GM21367 (cell line): ENCODE measurements at regions not wholly inside any gene's neighbourhood (a gene's known extent, or its start where the extent isn't known, plus 50 kb on each side); places are given as distances from the start of the nearest gene placed in this dataset.

Experiments
- ATAC-seq: cut with Tn5 transposase; IDR thresholded peaks from one replicate; pipeline ENCODE4 v1.9.1; 2021; ENCODE audit not compliant: unreplicated experiment

DNA sequence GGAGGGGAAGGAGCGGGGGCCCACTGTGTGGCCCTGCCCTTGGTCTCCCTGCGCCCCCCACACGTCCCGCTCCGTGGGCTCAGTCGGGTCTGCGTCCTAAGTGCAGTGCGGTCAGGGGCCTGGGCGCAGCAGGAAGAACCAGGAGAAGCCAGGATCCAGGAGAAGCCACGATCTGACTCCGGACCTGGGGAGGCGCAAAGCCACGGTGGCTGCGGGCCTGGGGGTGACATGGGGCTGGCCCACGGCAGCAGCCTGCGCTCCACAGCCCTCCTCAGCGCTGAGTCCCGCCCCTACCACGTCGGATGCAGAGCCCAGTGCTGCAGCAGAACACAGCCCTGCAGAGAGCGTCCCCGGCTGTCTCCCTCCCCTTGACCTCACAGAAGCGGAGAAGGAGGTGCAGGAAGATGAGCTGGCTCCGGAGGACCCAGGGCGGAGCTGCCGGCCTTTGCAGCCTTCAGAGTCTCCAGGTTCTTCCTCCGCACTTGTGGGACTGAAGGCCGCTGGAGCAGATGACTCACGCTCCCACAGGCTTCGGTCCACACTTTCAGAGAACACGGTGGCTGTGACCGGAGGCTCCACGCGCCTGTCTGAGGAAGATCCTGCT, 589.2 kb upstream of the SALL3 start:
- ATAC-seq: no peak

DNA sequence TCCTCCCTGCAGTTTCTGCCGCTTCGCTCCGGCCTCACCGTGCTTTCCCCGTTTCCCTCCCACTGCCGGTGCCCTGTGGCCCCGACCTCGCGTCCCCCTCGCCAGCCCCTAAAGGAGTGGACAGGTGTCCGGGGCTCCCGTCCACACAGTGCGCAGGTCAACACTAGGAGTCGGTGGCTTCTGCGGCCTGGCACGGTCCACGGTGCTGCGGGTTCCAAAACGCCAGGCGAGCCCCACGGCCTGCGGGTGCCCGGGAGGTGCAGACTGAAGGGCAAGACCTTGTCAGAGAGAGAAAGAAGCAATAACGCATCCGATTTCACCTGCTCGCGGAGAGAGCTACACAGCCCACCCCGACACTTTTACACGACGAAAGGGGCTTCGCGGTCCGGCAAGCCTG, 588.7 kb upstream of the SALL3 start:
- no peak for ATAC-seq

DNA sequence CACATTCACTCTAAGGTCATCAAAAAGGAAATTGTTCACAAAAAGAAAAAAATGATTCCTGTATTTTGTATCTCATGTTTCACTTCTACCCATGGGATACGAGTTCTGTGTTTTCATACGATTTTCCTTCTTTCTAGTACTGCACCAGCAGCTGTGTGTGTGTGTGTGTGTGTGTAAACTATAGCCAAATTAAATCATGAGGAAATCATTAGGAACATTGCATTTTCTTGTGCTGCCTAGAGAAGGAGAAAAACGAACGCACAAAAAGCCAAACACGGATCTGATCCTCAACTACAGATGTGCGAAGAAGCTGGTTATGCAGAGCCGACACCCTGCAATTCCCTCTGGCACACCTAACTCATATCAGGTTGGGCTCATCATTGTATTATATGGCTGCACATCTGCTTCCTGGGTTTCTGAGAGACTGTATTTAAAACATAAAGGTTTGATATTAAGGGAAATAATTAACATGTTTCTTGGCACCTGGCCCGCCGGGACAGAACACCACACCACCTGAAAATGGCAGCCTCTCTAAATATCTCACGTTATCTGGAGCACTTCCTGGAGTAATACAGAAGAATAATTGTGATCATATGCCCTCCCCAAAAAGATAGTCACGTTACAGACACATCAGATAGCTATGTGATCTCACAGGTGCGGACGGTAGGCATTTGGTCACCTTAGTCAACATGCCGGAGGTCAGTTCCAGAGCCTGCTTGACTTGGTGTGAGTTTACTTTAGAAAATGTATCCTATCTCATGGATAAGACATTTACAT, 586.3 kb upstream of the SALL3 start:
- no peak for ATAC-seq

DNA sequence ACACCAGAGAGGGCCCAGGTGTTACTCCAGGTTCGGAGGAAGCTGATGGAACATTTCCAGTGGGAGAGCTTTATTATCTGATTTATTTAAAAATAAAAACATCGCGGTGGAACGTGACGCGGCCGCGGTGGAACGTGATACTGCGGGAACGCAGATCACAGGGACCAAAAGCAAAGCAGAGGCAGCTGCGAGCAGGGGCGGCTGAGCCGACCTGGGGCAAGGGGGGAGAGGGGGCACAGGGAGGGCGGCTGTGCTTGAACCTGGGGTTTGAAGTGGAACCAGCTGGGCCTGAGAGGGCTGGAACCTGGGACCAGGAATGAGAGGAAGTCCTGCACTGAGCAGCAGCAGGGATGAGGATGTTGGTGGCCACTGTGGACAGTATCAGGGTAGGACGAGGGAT, 583.5 kb upstream of the SALL3 start:
- ATAC-seq: no peak

DNA sequence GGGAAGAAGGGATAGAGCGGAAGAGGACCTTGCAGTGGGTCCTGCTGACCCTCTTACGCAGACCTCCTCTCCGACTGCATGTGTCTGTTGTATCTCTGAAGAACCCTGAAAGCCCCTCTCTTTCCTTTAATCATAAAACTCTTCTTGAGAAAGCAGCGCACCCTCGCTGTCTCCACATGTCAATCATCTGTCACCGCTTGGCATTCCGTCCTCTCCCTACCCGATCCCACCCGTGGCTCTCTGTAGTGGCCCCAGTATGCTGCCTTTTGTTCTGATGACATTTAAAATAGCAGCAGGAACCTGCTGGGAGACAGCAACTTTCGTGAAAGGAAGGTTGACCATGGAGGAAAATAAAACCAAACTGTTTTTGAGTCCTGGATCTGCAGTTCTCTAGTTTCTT, 582.9 kb upstream of the SALL3 start:
- ATAC-seq: no peak

DNA sequence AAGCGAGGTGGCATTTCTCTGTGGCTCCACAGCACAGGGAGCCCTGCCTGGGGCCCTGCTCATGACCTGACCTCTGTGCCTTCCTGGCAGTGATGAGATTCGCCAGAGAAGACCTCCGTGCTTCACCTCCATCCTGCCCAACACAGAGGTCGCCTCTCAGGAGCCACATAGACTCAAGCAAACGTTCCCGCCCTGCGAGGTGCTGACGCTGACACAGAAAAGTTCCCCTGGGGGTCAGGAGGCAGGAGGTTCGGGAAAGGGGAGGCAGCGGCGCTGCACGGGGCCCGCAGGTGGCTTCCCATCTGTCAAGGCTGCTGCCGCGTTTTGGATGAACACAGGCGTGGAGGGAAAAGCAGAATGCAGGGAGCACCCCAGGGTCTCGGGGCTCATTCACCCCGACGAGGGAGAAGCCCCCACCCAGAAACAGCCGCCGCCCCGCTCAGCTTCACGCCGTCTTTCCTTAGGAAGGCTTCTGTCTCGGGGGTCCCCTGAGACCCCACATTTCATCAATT, 579.6 kb upstream of the SALL3 start:
- no peak for ATAC-seq

DNA sequence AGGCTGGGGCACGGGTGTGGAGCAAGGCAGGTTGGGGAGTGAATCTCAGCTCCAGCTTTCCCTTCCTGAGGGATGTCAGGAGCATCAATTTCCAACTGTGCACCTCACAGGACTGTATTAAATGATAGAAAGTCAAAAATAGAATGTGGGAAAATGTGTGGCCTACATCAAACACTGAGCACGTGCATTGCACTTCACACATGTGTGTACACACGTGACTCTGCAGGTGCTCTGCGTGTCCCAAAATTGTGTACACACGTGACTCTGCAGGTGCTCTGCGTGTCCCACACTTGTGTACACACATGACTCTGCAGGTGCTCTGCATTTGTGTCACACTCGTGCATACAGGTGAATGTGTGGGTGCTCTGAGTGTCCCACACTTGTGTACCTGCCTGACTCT, 577.2 kb upstream of the SALL3 start:
- ATAC-seq: no peak

DNA sequence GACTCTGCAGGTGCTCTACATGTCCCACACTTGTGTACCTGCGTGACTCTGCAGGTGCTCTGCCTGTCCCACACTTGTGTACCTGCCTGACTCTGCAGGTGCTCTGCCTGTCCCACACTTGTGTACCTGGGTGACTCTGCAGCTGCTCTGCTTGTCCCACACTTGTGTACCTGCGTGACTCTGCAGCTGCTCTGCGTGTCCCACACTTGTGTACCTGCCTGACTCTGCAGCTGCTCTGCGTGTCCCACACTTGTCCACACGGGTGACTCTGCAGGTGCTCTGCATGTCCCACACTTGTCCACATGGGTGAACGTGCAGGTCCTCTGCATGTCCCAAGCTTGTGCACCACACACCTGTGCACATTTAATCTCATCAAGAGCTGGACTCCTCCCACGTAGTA, 576.7 kb upstream of the SALL3 start:
- ATAC-seq: no peak

DNA sequence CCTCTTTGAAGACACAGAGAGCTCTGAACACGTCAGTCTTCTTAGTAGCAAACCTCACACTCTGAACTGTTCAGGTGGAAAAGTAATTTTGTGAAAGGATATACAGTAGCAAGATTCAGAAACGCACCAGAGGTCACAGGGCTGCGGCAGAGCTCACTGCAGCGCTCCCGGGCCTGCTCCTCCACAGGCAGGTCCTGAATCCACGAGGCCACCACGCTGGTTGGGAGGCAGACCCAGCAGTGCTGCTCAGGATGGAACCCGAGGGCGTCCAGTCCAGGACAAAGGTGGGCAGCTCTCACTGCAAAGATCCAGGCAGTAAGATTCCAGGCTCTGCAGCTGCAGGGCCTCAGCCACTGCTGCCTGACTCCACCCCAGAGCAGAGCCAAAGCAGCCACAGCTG, 576.2 kb upstream of the SALL3 start:
- ATAC-seq: no peak

DNA sequence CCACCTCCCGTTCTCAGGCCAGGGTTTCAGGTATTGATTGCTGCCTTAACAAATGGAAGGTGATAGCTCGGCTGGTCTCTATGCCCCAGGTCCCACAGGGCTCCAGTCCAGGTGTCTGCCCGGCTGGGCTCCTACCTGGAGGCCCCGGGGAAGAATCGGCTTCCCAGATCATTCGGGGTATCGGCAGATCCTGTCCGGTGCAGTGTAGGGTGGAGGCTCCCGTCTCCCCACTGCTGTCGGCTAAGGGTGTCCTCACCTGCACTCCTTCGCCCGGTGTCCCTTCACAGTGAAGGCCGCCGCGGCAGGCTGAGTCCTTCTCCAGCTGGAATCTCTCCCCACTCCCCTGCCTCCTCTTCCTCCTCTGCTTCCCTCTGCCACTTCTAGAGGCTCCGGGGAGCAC, 573.9 kb upstream of the SALL3 start:
- ATAC-seq: no peak

DNA sequence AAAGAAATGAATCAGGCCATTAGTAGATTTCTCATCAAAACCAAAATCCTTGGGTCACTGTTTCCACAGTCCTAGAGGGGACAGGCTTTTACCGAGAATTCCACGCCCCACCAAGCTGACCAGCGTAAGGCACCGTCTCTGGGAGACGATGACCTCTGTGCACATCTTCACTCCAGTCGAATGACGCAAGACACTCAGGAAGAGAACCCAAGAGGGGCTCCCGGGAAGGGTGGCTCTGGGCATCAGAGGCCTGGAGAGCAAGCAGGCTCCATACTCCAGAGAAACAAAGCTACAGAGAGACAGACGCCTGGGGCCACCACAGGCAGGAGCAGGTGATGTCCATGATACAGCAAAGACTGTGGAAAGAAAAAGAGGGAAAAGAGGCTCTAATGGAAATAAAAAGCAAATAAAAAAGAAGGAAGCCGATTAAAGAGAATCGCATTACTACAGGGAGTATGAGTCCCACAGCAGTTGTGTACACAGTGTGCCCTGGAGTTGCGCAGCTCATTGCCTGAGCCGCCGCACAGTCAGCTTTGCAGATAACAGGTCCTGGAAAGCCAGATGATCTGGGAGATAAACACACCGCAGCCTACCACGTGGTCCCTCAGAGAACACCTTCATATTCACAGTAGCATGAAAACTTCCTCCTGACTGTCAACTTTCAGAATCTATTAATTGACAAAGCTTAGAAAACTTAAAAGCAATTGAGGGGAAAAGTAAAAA, 572.7 kb upstream of the SALL3 start:
- ATAC-seq: no peak

DNA sequence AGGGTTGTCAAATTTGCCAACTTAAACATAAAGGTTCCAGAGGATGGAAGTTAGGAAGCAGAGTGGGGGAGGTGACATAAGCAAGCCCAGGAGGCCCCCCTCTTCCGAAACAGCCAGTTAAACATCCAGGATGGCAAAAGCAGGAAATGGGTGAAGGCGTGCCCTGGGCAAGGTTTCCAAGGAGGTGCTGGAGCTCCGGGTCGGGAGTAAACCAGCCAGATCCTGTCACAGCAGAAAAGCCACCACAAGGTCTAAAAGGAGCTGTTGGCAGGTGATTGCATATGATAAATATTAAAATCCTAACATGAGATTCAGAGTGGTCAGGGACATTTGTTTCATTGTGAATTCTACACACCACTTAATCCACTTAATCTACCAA, 572.2 kb upstream of the SALL3 start:
- no peak for ATAC-seq

DNA sequence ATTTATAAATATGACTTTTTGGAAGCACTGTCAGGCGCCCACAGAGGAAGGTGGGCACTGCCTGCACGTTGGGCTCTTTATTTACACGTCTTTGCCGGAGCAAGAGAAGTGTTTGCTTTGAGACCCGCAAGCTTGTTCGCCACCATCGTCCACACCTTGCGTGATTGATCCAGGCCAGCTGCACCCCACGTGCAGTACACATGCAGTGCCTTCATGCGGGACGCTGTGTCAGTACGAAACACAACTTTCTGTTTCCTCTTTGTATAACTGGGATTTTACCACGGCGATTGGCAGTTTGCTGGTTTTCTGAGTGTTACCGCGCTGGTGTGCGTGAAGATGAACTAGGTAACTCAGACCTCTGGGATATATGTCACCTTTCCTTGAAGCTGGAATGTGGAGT, 571.0 kb upstream of the SALL3 start:
- no peak for ATAC-seq

DNA sequence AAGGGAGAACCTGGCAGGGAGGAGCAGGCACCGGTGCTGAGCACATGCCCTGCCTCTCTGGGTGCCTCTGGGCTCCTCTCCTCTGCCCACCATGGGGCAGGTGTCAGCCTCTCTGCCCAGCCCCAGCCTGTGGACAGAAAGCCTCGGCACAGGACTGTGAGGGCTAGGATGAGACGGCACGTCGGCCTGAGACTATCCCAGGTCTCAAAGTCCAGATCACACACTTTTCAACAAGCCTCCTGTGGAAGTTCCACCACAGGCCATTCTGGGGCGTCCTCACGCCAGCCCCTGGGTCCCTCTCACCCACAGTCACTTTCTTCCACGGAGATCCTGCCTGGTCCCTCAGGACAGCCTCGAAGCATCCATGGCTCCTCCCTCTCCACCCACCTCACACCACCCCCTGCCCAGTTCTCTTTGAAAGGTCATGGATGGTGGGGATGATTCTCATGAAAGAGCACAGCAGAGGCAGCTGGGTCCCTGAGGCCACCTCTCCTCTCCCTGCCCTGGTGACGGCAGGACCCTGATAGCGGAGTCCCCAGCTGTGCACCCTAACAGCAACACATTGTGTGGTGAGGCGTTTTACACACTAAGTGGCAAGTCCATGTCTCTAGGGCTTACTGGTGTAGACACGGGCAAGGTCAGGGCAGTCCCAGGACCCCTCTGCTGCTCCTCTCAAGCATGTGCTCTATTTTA, 569.4 kb upstream of the SALL3 start:
- ATAC-seq: no peak

DNA sequence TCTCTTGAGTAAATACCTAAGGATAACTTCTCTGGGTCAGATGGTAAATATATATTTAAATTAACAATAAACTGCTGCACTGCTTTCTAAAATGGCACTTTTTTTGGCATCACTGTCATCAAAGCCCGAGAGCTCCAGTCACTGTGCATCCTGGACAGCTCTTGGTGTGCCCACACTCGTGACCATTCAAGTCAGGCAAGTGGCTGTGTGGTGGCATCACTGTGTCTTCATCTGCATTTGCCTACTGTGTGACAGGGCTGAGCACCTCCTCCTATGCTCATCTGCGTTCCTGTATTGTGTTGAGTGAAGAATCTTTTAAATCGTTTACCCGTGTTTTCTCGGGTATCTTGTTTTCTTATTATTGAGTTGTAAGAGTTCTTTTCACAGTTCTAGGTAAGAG, 568.1 kb upstream of the SALL3 start:
- no peak for ATAC-seq

DNA sequence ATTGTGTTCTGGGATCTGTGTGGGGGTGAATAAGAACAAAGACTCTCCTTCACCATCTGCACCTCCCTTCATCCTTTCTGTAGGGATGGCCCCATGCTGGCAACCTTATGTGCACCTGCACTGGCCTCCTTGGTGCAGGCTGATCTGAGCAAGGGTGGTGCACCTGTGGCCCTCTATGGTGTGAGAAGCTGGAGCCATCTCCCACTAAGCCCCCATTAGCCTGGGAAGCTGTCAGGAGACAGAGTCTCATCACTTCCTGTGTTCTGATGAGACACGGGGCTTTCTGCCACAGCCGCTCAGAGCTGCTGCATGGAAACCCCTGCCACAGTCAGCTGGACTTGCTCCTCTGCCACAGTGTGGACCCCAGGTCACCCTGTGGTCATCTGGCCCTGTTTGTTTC, 565.3 kb upstream of the SALL3 start:
- ATAC-seq: no peak

DNA sequence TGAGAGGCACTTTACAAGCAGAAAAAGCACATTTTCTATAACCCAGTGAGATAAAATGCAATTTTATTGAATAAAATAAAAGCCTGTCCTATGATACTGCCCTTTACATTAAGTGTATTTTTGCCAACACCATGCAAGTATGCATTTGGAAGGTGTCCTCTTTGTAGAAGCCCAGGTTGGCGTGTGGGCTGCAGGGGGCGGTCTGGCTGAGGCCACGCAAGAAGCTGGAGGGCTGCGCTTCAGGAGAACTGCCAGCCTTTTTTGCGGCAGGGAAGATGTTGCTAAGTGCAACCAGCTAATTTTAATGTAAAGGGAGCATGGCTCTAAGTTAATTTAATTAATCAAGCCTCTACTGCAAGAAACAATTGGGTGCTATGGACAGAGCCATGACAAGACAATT, 562.8 kb upstream of the SALL3 start:
- ATAC-seq: no peak

DNA sequence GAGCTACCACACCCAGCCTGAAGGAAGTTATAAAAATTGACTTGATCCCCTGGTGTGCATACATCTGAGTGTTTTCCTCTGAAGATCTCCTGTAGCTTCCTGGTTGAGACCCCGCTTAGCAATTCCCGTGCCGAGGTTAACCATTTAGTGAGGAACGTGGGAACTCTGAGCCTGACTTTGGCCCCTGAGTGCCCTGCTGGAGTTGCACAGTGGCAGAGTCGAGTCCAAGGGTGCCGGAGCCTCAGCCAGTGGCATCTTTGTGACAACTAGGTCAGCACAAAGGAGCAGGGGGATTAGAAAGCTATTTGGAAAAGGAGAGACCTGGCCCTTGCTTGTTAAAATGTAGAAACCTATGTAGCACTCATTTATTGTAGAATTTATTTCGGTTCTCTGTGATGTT, 561.2 kb upstream of the SALL3 start:
- no peak for ATAC-seq

DNA sequence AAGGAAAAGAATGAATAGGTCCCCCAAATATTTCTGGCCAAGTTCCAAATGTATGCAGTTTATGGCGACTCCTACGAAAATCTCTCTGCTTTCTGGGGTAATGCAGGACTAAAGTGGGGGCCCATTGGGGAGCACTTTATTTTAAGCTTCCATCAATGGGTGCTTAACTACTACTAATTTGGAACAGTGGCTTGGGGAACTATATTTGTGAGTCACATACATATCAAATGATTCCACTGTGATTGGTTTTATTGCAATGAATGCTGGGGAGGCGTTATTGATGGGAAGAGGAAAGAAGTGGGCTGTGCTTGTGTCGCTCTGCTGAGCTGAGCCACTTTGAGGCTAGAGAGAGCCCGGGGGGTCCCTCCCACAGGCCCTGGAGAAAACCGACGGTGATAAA, 560.4 kb upstream of the SALL3 start:
- ATAC-seq: no peak

DNA sequence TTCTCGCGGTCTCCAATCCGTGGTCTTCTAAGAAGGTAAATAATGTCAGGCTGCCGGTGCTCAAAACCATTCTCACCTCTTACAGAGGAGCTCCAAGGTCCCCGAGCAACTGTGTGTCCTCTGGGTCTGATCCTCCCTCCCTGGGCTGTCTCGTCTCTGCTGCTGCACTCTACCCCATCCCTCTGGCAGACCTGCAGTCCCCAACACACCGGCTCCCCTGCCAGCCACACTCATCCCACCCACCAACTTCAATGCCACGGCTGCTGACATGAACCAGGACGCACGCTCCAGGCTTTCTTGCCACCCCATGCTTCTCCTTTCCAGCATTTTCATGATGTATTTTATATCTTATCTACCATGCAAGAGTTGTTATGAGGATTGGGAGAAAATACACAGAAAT, 559.5 kb upstream of the SALL3 start:
- no peak for ATAC-seq

DNA sequence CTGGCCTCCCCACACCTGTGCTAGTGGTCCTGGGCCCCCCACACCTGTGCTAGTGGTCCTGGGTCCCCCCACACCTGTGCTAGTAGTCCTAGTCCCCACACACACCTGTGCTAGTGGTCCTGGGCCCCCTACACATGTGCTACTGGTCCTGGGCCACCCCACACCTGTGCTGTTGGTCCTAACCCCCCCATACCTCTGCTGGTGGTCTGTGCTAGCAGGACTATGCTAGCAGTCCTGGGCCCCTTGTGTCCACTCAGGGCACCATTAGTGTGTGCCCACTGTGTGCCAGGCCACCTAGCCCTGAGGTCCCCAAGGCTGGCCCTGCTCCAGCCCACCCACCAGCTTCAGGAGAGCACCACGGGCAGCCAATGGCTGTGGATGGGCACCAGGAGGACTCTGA, 558.2 kb upstream of the SALL3 start:
- ATAC-seq: no peak

DNA sequence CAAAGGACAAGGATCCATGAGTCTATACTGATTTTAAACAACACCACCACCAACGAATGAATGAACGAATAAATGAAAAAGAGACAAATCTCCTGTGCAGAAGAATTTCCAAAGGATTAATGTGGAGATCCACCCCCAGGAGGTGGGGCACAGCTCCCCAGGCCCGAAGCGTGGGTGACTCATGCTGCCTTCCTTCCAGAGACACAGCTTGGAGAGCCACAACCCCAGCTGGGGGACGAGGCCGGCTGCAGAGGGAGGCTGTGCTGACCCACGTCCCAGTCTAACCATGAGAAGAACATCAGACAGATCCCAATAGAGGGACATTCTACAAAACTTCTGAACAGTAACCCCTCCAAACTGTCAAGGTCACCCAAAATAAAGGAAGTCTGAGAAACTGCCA, 557.3 kb upstream of the SALL3 start:
- ATAC-seq: no peak
